ENCODE measurements at regions not wholly inside any gene's neighbourhood (a gene's known extent, or its start where the extent isn't known, plus 50 kb on each side); places are given as distances from the start of the nearest gene placed in this dataset.

DNA sequence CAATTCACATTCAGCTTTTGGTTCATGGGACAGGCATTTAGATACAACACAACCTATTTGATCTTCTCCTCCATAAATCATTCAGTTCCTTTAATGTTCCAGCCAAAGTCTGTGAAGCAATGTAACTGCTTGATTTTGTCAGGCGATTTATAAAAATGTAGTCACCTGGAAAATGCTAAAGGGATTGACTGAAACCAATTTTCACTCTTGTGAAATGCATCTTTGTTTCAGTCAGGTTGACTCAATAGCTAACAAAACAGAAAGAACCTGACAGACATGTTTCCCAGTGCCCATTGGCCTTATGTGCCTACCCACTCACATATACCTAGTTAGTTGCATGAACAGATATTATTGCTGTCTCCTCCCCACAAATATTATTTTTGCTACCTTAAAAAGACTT, 335.7 kb downstream of the CHRM3 start:
- Mint-ChIP-seq H3K4me1 (no peaks in the 10 kb centered on the region), H3K9me3 (no peaks in the 10 kb centered on the region), H3K36me3 (ENCODE audit: low read depth) (no peaks in the 10 kb centered on the region), H3K27me3 (ENCODE audit: insufficient read depth, low read depth, poor library complexity) (no peaks in the 10 kb centered on the region), H3K27ac (no peak overlapping the region), H3K4me3 (no peak overlapping the region)
- no peaks in the 10 kb centered on the region for H3K4me1 ChIP-seq (ENCODE audit: insufficient read depth)
- no peaks in the 10 kb centered on the region for H3K36me3 ChIP-seq (ENCODE audit: insufficient read depth)
- TF ChIP-seq ZNF114 (CRISPR knock-in tag; IDR thresholded peaks at IDR 0.05) (no peak), ZNF331 (CRISPR knock-in tag; IDR thresholded peaks at IDR 0.05; ENCODE audit: low read depth) (no peak), NANOG (IDR thresholded peaks at IDR 0.05; ENCODE audit: borderline replicate concordance) (no peak), STAT1 (IDR thresholded peaks at IDR 0.05; ENCODE audit: unreplicated experiment) (no peak), JUNB (IDR thresholded peaks at IDR 0.05; ENCODE audit: unreplicated experiment) (no peak), EZH2phosphoT487 (IDR thresholded peaks at IDR 0.05; ENCODE audit: unreplicated experiment) (no peak), POLR2AphosphoS5 (IDR thresholded peaks at IDR 0.05; ENCODE audit: low read depth) (no peak), CREB1 (CRISPR knock-in tag; IDR thresholded peaks at IDR 0.05; ENCODE audit: low read depth) (no peak)
- TF ChIP-seq, protein P1, sequence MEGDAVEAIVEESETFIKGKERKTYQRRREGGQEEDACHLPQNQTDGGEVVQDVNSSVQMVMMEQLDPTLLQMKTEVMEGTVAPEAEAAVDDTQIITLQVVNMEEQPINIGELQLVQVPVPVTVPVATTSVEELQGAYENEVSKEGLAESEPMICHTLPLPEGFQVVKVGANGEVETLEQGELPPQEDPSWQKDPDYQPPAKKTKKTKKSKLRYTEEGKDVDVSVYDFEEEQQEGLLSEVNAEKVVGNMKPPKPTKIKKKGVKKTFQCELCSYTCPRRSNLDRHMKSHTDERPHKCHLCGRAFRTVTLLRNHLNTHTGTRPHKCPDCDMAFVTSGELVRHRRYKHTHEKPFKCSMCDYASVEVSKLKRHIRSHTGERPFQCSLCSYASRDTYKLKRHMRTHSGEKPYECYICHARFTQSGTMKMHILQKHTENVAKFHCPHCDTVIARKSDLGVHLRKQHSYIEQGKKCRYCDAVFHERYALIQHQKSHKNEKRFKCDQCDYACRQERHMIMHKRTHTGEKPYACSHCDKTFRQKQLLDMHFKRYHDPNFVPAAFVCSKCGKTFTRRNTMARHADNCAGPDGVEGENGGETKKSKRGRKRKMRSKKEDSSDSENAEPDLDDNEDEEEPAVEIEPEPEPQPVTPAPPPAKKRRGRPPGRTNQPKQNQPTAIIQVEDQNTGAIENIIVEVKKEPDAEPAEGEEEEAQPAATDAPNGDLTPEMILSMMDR (conservative IDR thresholded peaks at IDR 0.05; ENCODE audit: low read depth in 2 of 2), result no peak
- TF ChIP-seq, protein P2, sequence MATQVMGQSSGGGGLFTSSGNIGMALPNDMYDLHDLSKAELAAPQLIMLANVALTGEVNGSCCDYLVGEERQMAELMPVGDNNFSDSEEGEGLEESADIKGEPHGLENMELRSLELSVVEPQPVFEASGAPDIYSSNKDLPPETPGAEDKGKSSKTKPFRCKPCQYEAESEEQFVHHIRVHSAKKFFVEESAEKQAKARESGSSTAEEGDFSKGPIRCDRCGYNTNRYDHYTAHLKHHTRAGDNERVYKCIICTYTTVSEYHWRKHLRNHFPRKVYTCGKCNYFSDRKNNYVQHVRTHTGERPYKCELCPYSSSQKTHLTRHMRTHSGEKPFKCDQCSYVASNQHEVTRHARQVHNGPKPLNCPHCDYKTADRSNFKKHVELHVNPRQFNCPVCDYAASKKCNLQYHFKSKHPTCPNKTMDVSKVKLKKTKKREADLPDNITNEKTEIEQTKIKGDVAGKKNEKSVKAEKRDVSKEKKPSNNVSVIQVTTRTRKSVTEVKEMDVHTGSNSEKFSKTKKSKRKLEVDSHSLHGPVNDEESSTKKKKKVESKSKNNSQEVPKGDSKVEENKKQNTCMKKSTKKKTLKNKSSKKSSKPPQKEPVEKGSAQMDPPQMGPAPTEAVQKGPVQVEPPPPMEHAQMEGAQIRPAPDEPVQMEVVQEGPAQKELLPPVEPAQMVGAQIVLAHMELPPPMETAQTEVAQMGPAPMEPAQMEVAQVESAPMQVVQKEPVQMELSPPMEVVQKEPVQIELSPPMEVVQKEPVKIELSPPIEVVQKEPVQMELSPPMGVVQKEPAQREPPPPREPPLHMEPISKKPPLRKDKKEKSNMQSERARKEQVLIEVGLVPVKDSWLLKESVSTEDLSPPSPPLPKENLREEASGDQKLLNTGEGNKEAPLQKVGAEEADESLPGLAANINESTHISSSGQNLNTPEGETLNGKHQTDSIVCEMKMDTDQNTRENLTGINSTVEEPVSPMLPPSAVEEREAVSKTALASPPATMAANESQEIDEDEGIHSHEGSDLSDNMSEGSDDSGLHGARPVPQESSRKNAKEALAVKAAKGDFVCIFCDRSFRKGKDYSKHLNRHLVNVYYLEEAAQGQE (IDR thresholded peaks at IDR 0.05; ENCODE audit: unreplicated experiment), result no peak
- TF ChIP-seq, protein P3, sequence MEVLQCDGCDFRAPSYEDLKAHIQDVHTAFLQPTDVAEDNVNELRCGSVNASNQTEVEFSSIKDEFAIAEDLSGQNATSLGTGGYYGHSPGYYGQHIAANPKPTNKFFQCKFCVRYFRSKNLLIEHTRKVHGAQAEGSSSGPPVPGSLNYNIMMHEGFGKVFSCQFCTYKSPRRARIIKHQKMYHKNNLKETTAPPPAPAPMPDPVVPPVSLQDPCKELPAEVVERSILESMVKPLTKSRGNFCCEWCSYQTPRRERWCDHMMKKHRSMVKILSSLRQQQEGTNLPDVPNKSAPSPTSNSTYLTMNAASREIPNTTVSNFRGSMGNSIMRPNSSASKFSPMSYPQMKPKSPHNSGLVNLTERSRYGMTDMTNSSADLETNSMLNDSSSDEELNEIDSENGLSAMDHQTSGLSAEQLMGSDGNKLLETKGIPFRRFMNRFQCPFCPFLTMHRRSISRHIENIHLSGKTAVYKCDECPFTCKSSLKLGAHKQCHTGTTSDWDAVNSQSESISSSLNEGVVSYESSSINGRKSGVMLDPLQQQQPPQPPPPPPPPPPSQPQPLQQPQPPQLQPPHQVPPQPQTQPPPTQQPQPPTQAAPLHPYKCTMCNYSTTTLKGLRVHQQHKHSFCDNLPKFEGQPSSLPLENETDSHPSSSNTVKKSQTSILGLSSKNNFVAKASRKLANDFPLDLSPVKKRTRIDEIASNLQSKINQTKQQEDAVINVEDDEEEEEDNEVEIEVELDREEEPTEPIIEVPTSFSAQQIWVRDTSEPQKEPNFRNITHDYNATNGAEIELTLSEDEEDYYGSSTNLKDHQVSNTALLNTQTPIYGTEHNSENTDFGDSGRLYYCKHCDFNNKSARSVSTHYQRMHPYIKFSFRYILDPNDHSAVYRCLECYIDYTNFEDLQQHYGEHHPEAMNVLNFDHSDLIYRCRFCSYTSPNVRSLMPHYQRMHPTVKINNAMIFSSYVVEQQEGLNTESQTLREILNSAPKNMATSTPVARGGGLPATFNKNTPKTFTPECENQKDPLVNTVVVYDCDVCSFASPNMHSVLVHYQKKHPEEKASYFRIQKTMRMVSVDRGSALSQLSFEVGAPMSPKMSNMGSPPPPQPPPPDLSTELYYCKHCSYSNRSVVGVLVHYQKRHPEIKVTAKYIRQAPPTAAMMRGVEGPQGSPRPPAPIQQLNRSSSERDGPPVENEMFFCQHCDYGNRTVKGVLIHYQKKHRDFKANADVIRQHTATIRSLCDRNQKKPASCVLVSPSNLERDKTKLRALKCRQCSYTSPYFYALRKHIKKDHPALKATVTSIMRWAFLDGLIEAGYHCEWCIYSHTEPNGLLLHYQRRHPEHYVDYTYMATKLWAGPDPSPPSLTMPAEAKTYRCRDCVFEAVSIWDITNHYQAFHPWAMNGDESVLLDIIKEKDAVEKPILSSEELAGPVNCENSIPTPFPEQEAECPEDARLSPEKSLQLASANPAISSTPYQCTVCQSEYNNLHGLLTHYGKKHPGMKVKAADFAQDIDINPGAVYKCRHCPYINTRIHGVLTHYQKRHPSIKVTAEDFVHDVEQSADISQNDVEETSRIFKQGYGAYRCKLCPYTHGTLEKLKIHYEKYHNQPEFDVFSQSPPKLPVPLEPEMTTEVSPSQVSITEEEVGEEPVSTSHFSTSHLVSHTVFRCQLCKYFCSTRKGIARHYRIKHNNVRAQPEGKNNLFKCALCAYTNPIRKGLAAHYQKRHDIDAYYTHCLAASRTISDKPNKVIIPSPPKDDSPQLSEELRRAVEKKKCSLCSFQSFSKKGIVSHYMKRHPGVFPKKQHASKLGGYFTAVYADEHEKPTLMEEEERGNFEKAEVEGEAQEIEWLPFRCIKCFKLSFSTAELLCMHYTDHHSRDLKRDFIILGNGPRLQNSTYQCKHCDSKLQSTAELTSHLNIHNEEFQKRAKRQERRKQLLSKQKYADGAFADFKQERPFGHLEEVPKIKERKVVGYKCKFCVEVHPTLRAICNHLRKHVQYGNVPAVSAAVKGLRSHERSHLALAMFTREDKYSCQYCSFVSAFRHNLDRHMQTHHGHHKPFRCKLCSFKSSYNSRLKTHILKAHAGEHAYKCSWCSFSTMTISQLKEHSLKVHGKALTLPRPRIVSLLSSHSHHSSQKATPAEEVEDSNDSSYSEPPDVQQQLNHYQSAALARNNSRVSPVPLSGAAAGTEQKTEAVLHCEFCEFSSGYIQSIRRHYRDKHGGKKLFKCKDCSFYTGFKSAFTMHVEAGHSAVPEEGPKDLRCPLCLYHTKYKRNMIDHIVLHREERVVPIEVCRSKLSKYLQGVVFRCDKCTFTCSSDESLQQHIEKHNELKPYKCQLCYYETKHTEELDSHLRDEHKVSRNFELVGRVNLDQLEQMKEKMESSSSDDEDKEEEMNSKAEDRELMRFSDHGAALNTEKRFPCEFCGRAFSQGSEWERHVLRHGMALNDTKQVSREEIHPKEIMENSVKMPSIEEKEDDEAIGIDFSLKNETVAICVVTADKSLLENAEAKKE (CRISPR knock-in tag; IDR thresholded peaks at IDR 0.05), result no peak
- TF ChIP-seq, protein P4, sequence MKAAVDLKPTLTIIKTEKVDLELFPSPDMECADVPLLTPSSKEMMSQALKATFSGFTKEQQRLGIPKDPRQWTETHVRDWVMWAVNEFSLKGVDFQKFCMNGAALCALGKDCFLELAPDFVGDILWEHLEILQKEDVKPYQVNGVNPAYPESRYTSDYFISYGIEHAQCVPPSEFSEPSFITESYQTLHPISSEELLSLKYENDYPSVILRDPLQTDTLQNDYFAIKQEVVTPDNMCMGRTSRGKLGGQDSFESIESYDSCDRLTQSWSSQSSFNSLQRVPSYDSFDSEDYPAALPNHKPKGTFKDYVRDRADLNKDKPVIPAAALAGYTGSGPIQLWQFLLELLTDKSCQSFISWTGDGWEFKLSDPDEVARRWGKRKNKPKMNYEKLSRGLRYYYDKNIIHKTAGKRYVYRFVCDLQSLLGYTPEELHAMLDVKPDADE (IDR thresholded peaks at IDR 0.05), result no peak
- no peak overlapping the region for H2AFZ ChIP-seq
- H3K27ac ChIP-seq (ENCODE audit: low read depth), result no peak overlapping the region
- H3K27me3 ChIP-seq (ENCODE audit: insufficient read depth), result no peaks in the 10 kb centered on the region
- no peaks in the 10 kb centered on the region for H3F3A ChIP-seq (replicated peaks; ENCODE audit: low read depth)
- no peaks in the 10 kb centered on the region for H4K20me1 ChIP-seq (replicated peaks; ENCODE audit: insufficient read depth)
- H3K9me2 ChIP-seq (ENCODE audit: insufficient read depth), result no peaks in the 10 kb centered on the region
- H3K4me2 ChIP-seq, result no peak overlapping the region
- H3K4me3 ChIP-seq, result no peak overlapping the region
- H3K79me2 ChIP-seq (replicated peaks; ENCODE audit: insufficient read depth), result no peaks in the 10 kb centered on the region
- ATAC-seq, result no peak
- no peak for DNase-seq (ENCODE audit: low spot score)

All from GM23338 (cell line).